HepG2 (cell line): ENCODE measurements at regions not wholly inside any gene's neighbourhood (a gene's known extent, or its start where the extent isn't known, plus 50 kb on each side); places are given as distances from the start of the nearest gene placed in this dataset.

ENCODE experiments used
- ATAC-seq: fragments of 200-7000 bp; cut with Tn5 transposase; 3 replicates; pipeline ENCODE4 v1.9.1; 2020; ENCODE audit warnings: mild to moderate bottlenecking, moderate library complexity
- BruUV-seq: library from RNA; stranded (reverse); fragments of 400-500 nt; replicated peaks from 2 replicates; lab custom pipeline; 2021; lab: Mats Ljungman, UMichigan
- CTCF ChIA-PET: fragments of 300-600 bp; formaldehyde crosslinking; extraction: SDS; loops from one replicate; lab custom pipeline; 2021; ENCODE audit warnings: low total read pairs, inconsistent platforms, low intra/inter-chr PET ratio; lab: Yijun Ruan, JAX
- POLR2A ChIA-PET: fragments of 350-600 bp; sonication (Branson Sonifier 250); formaldehyde crosslinking; loops from one replicate; lab custom pipeline; 2020; ENCODE audit warnings: antibody characterized with exemption, inconsistent platforms; lab: Yijun Ruan, JAX
- DNase-seq: peaks from one replicate; pipeline ENCODE4 v3.0.0-alpha.2; 2015; ENCODE audit warnings: low spot score
- FAIRE-seq: peaks from 3 replicates; lab custom pipeline; 2011; peaks lifted over from hg19 to GRCh38; lab: Jason Lieb, UNC
- H2AFZ ChIP-seq: one replicate; pipeline ENCODE4 v1.6.1; 2011; ENCODE audit warnings: low read length, inconsistent platforms
- H3K27ac ChIP-seq: fragments of 300-600 bp; 3 replicates; pipeline ENCODE4 v1.8.0; 2011; ENCODE audit warnings: mixed run types, mild to moderate bottlenecking, mixed read lengths, low read length, inconsistent platforms; ENCODE audit not compliant: insufficient read depth; ENCODE audit errors: extremely low read length
- H3K27me3 ChIP-seq, 2 experiments: fragments of 200-600 bp in 1 of 2; 2 replicates in 1 of 2; 3 replicates in 1 of 2; pipeline versions ENCODE4 v1.6.0 to v1.8.0; 2011; ENCODE audit warnings: low read length in 2 of 2, mild to moderate bottlenecking in 2 of 2, moderate library complexity in 2 of 2, inconsistent platforms in 1 of 2; ENCODE audit not compliant: insufficient read depth in 2 of 2, control insufficient read depth in 1 of 2
- H3K36me3 ChIP-seq, 2 experiments: fragments of 200-600 bp in 1 of 2; replicated peaks in 1 of 2; 2 replicates in 1 of 2; 3 replicates in 1 of 2; pipeline versions ENCODE4 v1.5.1 to v1.8.0; 2011; ENCODE audit warnings: low read length in 2 of 2, inconsistent platforms in 1 of 2; ENCODE audit not compliant: insufficient read depth in 2 of 2, control insufficient read depth in 1 of 2
- H3K4me1 ChIP-seq: 2 replicates; pipeline ENCODE4 v1.5.1; 2012; ENCODE audit warnings: low read length, inconsistent platforms; ENCODE audit not compliant: insufficient read depth
- H3K4me2 ChIP-seq: 2 replicates; pipeline ENCODE4 v1.6.0; 2011; ENCODE audit warnings: low read depth, low read length, inconsistent platforms
- H3K4me3 ChIP-seq, 3 experiments: fragments of 200-600 bp in 1 of 3; sonication (generic), shearing (Covaris generic) in 1 of 3; replicated peaks in 1 of 3; 2 replicates each; pipeline ENCODE4 v1.5.1; 2011 to 2016; ENCODE audit warnings: low read length in 3 of 3, inconsistent platforms in 2 of 3, low read depth in 2 of 3, mild to moderate bottlenecking in 2 of 3, control low read depth in 1 of 3, mixed read lengths in 1 of 3; ENCODE audit not compliant: insufficient read depth in 1 of 3
- H3K79me2 ChIP-seq: one replicate; pipeline ENCODE4 v1.6.1; 2011; ENCODE audit warnings: low read length, inconsistent platforms; ENCODE audit not compliant: insufficient read depth
- H3K9ac ChIP-seq: 2 replicates; pipeline ENCODE4 v1.6.0; 2011; ENCODE audit warnings: mild to moderate bottlenecking, low read depth, low read length, inconsistent platforms; ENCODE audit not compliant: insufficient read depth
- H3K9me3 ChIP-seq: 2 replicates; pipeline ENCODE4 v1.5.1; 2012; ENCODE audit warnings: mild to moderate bottlenecking, low read length
- H4K20me1 ChIP-seq: 2 replicates; pipeline ENCODE4 v1.6.0; 2011; ENCODE audit warnings: inconsistent platforms, mild to moderate bottlenecking, low read length, moderate library complexity; ENCODE audit not compliant: insufficient read depth
- CBX5 ChIP-seq: sonication (generic); formaldehyde crosslinking; IDR thresholded peaks from 2 replicates; pipeline ENCODE4 v1.4.0; 2020; ENCODE audit warnings: missing genetic modification reagents, borderline replicate concordance
- CCDC6 ChIP-seq: sonication (generic); formaldehyde crosslinking; IDR thresholded peaks from 2 replicates; pipeline ENCODE4 v1.8.1; 2022; ENCODE audit warnings: mild to moderate bottlenecking, missing genetic modification reagents, moderate library complexity
- NCOA5 ChIP-seq: sonication (generic); formaldehyde crosslinking; IDR thresholded peaks from 2 replicates; pipeline ENCODE4 v1.4.0; 2020; ENCODE audit warnings: missing genetic modification reagents
- RELA ChIP-seq: sonication (generic); formaldehyde crosslinking; IDR thresholded peaks from 2 replicates; pipeline ENCODE4 v1.4.0; 2020; ENCODE audit warnings: missing genetic modification reagents
- TAF1 ChIP-seq: sonication (generic); formaldehyde crosslinking; IDR thresholded peaks from 2 replicates; pipeline ENCODE4 v1.4.0; 2020; ENCODE audit warnings: missing genetic modification reagents
- ZNF44 ChIP-seq: sonication (generic); formaldehyde crosslinking; IDR thresholded peaks from 2 replicates; pipeline ENCODE4 v1.5.1; 2020; ENCODE audit warnings: mild to moderate bottlenecking, missing genetic modification reagents
- ZNF614 ChIP-seq: IDR thresholded peaks from 2 replicates; pipeline ENCODE4 v1.6.1; 2018; ENCODE audit warnings: missing biosample characterization, missing genetic modification reagents, inconsistent platforms, borderline replicate concordance
- WGBS: methylation state at CpG from one replicate; pipeline ENCODE4 v1.1.6; 2017; ENCODE audit warnings: low lambda C conversion rate; 5-methylcytosine and 5-hydroxymethylcytosine counted together
- in situ Hi-C: cut with HindIII; loops from 2 replicates; pipeline ENCODE4 v1.10.0; 2017; ENCODE audit warnings: low pct_unique_long_range_greater_than_20kb; ENCODE audit not compliant: extremely low pct_ligation_motif_present
- intact Hi-C: fragments of 100-400 bp; cut with micrococcal nuclease; formaldehyde crosslinking; loops from one replicate; pipeline ENCODE4 v1.10.0; 2022; ENCODE audit not compliant: unreplicated experiment
- TF ChIP-seq, protein P1 (sequence below): sonication (generic); formaldehyde crosslinking; IDR thresholded peaks from 2 replicates; pipeline ENCODE4 v1.5.0; 2020; ENCODE audit warnings: missing genetic modification reagents, mild to moderate bottlenecking, borderline replicate concordance
- TF ChIP-seq, protein P2 (sequence below): fragments of 450-650 bp; IDR thresholded peaks from 2 replicates; pipeline ENCODE4 v1.6.1; 2016
- TF ChIP-seq, protein P3 (sequence below): sonication (generic); formaldehyde crosslinking; IDR thresholded peaks from 2 replicates; pipeline ENCODE4 v1.4.0; 2020; ENCODE audit warnings: missing genetic modification reagents
- TF ChIP-seq, protein P4 (sequence below): sonication (generic); formaldehyde crosslinking; IDR thresholded peaks from 2 replicates; pipeline ENCODE4 v1.8.1; 2022; ENCODE audit warnings: low read depth, mild to moderate bottlenecking, missing genetic modification reagents

DNA sequence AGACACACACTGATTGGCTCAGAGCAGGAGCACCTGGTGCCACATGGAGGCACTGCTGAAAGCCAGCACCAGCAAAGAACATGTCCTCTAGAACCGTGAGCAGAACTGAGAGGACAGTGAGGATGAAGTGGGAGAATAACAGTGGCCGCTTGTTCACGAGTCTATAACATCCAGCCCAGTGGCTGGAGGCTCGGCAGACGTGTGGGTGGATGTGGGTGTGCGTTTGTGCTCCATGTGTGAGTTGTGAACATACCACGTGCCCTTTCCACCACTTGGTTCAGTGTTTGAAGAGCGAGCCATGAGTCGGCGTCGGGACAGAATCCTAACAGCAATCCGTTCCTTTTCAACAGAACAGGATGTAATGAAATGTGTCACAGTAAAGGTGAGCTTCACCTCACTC, 113.0 kb downstream of the SOX1 start:
- no peak overlapping the region for H3K4me2 ChIP-seq
- TF ChIP-seq, protein P1, sequence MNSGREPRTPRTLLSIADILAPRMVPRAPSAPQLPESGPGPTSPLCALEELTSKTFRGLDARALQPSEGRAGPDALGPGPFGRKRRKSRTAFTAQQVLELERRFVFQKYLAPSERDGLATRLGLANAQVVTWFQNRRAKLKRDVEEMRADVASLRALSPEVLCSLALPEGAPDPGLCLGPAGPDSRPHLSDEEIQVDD (CRISPR knock-in tag), result no peak
- TF ChIP-seq, protein P2, sequence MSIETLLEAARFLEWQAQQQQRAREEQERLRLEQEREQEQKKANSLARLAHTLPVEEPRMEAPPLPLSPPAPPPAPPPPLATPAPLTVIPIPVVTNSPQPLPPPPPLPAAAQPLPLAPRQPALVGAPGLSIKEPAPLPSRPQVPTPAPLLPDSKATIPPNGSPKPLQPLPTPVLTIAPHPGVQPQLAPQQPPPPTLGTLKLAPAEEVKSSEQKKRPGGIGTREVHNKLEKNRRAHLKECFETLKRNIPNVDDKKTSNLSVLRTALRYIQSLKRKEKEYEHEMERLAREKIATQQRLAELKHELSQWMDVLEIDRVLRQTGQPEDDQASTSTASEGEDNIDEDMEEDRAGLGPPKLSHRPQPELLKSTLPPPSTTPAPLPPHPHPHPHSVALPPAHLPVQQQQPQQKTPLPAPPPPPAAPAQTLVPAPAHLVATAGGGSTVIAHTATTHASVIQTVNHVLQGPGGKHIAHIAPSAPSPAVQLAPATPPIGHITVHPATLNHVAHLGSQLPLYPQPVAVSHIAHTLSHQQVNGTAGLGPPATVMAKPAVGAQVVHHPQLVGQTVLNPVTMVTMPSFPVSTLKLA, result peak; percentile 93
- no peak for DNase-seq
- no peak overlapping the region for H3K4me3 ChIP-seq
- ChIA-PET CTCF (no interaction called here), POLR2A (no interaction called here)
- no peak overlapping the region for H3K9ac ChIP-seq
- H3K9me3 ChIP-seq, result no peaks in the 10 kb centered on the region
- BruUV-seq, result no TSS peak
- no peaks in the 10 kb centered on the region for H3K4me1 ChIP-seq
- no peaks in the 10 kb centered on the region for H4K20me1 ChIP-seq
- no peak overlapping the region for H3K27ac ChIP-seq
- intact Hi-C loops (no loop called here), in situ Hi-C loops (no loop called here)
- WGBS, result 7% methylated on average over 3 of the region's 12 CpGs
- no peak for ATAC-seq
- FAIRE-seq, result no peak
- H3K27me3 ChIP-seq, result peaks cover 4 to 37% of the 10 kb centered on the region in 2 experiments; a peak in 4 of 5 replicates
- no peaks in the 10 kb centered on the region for H3K79me2 ChIP-seq
- no peaks in the 10 kb centered on the region for H3K36me3 ChIP-seq
- H2AFZ ChIP-seq, result no peak overlapping the region

DNA sequence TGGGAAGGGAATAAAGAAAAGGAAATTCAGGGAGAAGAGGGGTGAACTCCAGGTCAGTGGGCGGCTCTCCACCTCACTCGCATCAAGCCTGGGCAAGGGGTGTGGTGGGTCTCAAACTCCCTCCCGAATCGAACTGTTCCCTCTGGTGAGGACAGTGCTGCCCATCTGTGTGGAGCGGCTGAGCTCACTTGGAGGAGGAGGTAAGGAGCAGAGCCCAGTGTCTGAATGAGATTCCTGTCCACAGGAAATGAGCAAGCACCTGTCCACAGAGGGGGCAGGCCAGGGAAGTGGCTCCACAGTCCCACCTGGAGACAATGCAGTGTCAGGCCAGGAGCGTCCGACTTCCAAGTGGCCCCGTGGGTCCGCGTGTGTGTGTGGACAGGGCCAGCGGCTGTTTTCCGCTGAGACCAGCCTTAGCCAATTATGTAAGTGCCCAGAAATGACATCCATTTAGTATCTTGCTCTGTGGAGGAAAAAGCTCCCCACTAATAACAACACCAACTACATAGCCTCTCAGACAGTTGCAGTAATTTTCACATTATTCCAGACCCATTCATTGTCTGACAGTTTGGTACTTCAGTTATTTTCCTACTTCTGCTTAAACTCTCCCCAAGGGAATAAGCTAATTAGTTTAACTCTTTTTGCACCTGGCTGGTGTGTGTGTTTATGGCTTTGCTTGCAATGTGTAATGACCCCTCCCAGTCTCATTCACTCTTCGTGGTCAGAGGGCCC, 114.6 kb downstream of the SOX1 start:
- no peaks in the 10 kb centered on the region for H3K36me3 ChIP-seq
- no peak overlapping the region for H3K4me2 ChIP-seq
- H3K9ac ChIP-seq, result no peak overlapping the region
- POLR2A ChIA-PET, result no interaction called here
- no peak overlapping the region for H3K27ac ChIP-seq
- BruUV-seq, result no TSS peak
- no peaks in the 10 kb centered on the region for H3K79me2 ChIP-seq
- CTCF ChIA-PET, result no interaction called here
- no peak overlapping the region for H2AFZ ChIP-seq
- peaks cover 4 to 30% of the 10 kb centered on the region in 2 experiments; a peak in 4 of 5 replicates for H3K27me3 ChIP-seq
- DNase-seq (no peak), ATAC-seq (no peak), FAIRE-seq (no peak)
- 4% methylated on average over 5 of the region's 13 CpGs for WGBS
- H3K9me3 ChIP-seq, result no peaks in the 10 kb centered on the region
- in situ Hi-C loops (no loop called here), intact Hi-C loops (no loop called here)
- no peaks in the 10 kb centered on the region for H3K4me1 ChIP-seq
- no peaks in the 10 kb centered on the region for H4K20me1 ChIP-seq
- H3K4me3 ChIP-seq, result no peak overlapping the region
- no peak for TF ChIP-seq CCDC6 (CRISPR knock-in tag)
- no peak for TF ChIP-seq ZNF44 (CRISPR knock-in tag)
- TF ChIP-seq CBX5 (CRISPR knock-in tag), result no peak
- no peak for TF ChIP-seq ZNF614 (CRISPR knock-in tag)
- TF ChIP-seq TAF1 (CRISPR knock-in tag), result no peak
- TF ChIP-seq RELA (CRISPR knock-in tag), result no peak
- no peak for TF ChIP-seq NCOA5
- TF ChIP-seq, protein P3, sequence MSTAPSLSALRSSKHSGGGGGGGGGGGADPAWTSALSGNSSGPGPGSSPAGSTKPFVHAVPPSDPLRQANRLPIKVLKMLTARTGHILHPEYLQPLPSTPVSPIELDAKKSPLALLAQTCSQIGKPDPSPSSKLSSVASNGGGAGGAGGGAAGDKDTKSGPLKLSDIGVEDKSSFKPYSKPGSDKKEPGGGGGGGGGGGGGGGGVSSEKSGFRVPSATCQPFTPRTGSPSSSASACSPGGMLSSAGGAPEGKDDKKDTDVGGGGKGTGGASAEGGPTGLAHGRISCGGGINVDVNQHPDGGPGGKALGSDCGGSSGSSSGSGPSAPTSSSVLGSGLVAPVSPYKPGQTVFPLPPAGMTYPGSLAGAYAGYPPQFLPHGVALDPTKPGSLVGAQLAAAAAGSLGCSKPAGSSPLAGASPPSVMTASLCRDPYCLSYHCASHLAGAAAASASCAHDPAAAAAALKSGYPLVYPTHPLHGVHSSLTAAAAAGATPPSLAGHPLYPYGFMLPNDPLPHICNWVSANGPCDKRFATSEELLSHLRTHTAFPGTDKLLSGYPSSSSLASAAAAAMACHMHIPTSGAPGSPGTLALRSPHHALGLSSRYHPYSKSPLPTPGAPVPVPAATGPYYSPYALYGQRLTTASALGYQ, result no peak
- TF ChIP-seq, protein P4, sequence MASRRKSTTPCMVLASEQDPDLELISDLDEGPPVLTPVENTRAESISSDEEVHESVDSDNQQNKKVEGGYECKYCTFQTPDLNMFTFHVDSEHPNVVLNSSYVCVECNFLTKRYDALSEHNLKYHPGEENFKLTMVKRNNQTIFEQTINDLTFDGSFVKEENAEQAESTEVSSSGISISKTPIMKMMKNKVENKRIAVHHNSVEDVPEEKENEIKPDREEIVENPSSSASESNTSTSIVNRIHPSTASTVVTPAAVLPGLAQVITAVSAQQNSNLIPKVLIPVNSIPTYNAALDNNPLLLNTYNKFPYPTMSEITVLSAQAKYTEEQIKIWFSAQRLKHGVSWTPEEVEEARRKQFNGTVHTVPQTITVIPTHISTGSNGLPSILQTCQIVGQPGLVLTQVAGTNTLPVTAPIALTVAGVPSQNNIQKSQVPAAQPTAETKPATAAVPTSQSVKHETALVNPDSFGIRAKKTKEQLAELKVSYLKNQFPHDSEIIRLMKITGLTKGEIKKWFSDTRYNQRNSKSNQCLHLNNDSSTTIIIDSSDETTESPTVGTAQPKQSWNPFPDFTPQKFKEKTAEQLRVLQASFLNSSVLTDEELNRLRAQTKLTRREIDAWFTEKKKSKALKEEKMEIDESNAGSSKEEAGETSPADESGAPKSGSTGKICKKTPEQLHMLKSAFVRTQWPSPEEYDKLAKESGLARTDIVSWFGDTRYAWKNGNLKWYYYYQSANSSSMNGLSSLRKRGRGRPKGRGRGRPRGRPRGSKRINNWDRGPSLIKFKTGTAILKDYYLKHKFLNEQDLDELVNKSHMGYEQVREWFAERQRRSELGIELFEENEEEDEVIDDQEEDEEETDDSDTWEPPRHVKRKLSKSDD, result no peak
